GM03348 (cell line): ENCODE measurements at regions not wholly inside any gene's neighbourhood (a gene's known extent, or its start where the extent isn't known, plus 50 kb on each side); places are given as distances from the start of the nearest gene placed in this dataset.
A peak's percentile ranks its signal among the peaks of the same experiment; 100 is the strongest.
"Not testable (repeated sequence)": the region's sequence is repeated elsewhere in the genome, so short reads cannot be mapped to it uniquely, and the experiment has no call there.

Experiments
- DNase-seq: peaks from one replicate; pipeline ENCODE4 v3.0.0; 2012; ENCODE audit warnings: low spot score

DNA sequence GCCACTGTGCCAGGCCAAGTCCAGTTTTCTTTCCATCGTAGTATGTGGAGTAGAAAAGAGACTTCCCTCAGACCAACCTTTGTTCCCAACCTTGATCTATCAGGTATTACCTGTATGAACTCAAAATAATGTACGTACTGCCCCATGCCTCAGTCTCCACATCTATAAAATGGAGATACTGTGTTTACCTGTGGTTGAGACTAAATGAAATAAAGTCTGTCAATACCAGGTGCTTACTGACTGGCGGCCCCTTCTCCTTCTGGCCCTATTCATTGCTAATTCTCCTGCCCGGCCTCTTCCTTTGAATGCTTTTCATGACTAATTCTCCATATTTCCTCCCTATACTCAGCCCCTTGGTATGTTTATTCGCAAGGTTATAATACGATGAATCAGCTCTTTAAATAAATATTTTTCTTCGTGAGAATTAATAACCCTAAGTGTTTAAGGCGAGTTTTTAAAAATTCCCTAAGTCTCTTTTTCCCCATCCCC, 89.6 kb upstream of the BASP1 start:
- peak; percentile 85 for DNase-seq

DNA sequence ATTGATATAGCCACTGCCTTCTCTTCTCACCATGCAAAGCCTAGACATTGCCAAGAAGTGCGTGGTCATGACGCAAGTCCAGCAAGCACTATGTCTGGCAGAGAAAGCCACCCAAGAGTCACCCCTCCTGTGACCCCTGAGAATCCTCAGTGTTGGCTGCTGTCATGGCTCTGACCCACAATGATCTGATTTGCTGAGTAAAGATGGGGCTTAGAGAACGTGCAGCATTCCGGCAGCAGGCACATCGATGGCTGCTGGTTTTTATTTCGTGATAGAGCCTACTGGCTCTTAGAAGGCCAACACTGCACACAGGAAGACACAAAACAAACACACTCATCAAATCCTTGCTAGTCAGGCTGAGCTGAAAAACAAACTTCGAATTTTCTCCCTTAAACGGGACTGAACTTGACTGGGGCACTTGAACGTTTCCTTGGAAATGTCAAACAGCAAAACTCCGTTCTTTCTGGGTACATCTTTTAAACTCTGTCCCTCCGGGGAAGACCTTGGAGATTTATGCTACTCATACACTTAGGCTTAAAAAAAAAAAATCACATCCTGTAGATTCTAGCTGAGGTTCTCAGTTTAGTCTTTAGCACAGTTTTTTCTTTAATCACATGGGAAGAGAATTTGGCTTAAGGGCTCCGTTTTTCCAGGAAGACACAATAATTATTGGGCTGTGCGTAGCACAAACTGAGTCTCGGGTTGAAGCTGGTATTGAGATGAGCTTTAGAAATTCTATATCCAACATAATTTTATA, 88.2 kb upstream of the BASP1 start:
- DNase-seq, result no peak

DNA sequence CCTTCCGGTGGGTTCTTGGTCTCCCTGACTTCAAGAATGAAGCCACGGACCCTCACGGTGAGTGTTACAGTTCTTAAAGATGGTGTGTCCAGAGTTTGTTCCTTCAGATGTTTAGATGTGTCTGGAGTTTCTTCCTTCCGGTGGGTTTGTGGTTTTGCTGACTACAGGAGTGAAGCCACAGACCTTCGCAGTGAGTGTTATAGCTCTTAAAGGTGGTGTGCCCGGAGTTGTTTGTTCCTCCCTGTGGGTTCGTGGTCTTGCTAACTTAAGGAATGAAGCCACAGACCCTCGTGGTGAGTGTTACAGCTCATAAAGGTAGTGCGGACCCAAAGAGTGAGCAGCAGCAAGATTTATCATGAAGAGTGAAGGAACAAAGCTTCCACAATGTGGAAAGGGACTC, 87.1 kb upstream of the BASP1 start:
- not testable (repeated sequence) for DNase-seq

- peak; percentile 62 for DNase-seq
Measured at GRCh38 chr5:17132444-17133083, 84.9 kb upstream of the BASP1 start.

GRCh38 chr5:17135050-17135449, 82.4 kb upstream of the BASP1 start:
- DNase-seq, result no peak

DNA sequence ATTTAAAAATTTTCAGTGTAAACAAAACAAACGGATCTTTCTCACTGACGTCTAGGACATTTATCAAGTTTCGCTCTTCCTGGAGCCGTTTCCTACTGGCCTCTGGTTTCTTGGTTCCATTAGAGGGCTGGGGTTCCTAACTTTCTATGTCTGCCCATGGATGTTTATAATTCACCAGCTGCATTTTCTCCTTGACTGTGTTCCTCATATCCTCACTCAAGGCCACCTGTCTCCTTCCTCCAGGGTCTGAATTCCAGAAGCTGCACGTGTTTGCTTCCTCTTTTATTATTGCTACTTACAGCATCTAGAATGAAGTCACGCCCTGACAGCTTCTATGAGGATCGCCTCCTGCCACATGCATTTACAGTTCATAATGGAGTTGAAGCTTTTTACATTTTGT, 74.1 kb upstream of the BASP1 start:
- DNase-seq, result no peak

GRCh38 chr5:17146280-17146841, 71.1 kb upstream of the BASP1 start:
- DNase-seq, result no peak

DNA sequence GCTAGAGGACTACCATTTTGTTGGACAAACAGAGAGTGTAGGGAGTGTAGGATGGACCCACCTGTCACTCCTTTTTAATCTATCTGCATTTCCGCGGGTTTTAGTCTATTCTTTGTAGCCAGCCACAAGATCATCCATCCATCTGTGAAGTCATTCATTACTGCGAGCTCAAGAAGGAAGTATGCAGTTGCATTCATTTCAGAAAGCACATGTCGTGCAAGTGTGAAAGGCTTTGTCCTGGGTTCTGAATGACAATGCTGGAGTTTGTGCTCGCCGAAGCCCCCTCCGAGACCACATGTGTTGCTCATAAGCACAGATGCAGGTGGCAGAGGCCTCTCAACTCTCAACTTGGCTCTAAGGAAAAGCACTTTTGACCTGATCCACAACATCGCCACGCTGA, 70.3 kb upstream of the BASP1 start:
- no peak for DNase-seq

DNA sequence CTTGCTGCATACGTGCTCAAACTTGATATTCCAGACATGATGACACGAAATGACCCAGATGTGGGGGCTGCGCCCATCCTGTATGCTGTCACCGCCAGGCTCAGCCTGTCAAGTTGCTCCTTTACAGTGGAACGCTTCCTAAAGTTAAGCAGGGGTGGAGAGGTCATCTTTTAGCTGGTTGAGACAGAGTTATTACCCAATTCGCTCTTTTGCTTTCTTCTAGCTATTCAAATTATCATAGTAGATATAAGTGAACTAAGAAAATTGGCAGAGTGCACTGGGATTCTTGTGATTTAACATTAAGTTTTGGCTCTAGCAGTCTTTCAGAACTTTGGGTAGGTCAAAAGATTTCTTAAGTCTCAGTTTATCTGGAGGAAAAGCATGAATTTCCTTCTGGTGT, 69.8 kb upstream of the BASP1 start:
- DNase-seq, result no peak

GRCh38 chr5:17148481-17148880, 69.0 kb upstream of the BASP1 start:
- no peak for DNase-seq

DNA sequence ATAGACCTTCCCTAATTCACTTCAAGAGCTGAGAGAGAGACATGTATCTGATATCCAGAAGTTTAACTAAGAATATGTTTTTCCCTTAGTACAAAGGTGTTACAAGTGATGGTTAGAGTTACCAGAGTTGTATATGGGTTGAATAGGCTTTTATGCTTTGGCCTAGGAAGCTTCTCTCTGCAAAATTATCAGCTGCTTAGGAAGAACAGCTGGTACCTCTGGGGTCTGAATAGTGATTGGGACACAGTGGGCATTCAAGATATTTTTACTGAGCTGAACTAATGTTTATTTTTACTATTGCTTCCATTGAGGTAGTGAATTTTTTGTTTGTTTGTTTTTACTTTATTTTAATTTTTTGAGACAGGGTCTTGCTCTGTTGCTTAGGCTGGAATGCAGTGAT, 67.6 kb upstream of the BASP1 start:
- DNase-seq, result no peak

GRCh38 chr5:17150531-17150930, 66.9 kb upstream of the BASP1 start:
- no peak for DNase-seq

GRCh38 chr5:17151686-17152085, 65.7 kb upstream of the BASP1 start:
- DNase-seq, result no peak

DNA sequence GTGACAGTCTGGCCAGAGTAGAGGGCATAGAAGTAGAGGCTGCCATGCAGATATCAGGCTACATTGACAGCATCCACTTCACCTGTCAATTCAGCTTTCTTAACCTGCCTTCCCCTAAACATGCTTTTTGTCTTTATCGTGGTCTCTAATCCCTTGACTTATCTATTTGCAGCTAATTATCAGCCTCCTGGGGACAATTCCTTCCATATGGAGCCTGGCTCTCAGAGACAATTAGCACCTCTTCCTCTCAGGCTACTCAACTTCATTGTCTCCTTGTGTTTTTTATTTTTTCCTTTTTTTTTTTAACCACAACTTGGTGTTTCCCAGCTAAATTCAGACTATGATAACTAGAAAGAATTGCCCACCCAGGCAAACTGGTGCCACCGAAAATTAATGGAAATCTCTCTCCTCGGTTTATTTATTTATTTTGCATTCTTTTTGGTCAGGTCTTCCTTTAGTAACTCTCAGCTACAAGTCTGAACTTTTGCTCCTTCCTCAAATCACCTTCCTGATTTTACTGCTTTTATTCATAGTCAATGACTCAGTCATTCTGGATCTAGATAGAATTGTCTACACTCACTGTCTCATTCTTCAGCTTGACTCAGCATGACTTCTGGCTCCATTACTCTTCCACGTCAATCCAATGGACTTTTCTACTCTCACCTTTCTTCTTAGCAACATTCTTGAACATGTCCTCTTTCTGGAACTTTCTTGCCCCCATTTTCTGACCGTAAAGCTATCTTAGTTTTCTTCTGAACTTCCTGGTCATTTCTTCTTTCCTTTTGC, 63.0 kb upstream of the BASP1 start:
- DNase-seq, result peak; percentile 57

GRCh38 chr5:17156463-17156862, 61.0 kb upstream of the BASP1 start:
- no peak for DNase-seq

- peak; percentile 34 for DNase-seq
Measured at GRCh38 chr5:17157294-17157693, 60.1 kb upstream of the BASP1 start.

DNA sequence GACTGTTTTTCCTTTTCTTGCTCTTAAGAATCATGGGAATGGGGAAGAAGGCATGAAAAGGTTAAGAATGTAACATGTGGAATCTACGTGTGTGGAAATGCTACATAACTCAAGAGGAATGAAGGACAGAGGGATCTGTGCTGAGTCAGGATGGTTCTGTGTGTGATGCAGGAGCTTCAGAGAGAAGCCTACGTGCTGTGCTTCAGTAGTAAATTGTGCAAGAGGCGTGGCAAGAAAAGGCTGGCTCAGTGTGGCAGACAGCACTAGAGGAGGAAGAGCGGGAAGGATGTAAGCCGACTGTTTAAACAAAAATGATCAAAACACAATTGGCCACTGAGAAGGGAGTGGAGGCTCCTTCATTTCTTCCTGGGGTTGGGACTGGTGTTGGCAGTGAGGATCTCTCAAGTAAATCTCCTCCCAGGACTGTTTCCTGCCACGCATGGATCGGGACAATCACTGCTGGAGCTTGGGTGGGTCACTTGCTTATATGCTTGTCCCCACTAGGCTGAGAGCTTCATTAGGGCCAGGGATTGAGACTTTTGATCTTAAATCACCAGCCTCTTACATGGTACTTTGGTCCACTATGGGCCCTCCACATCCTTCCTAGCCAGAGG, 59.4 kb upstream of the BASP1 start:
- peak; percentile 90 for DNase-seq

DNA sequence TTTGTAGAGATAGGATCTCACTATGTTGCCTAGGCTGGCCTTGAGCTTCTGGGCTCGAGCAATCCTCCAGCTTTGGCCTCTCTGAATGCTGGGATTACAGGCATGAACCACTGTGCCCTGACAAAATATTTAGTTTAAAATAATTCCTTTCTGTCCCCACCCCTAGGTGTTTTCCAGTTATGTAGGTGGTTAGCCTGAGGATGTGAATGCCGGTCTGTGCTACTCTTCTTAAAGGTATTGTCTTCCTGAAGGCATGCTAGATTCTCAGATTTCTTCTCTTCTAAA, 56.7 kb upstream of the BASP1 start:
- no peak for DNase-seq

DNA sequence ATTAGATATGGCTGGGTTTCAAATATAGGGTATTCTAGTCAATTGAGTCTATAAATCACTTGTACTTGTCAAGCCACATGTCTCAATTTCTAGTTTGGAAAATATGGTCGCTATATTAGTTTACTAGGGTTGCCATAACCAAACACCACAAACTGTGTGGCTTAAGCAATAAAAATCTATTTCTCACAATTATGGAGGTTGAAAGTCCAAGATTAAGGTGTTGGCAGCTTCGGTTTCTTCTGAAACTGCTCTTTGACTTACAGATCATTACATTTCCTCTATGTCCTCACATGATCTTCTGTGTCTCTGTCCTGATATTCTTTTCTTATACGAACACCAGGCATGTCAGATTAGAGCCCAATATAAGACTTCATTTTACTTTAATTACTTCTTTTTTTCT, 55.8 kb upstream of the BASP1 start:
- no peak for DNase-seq

GRCh38 chr5:17163221-17163620, 54.2 kb upstream of the BASP1 start:
- DNase-seq, result no peak

DNA sequence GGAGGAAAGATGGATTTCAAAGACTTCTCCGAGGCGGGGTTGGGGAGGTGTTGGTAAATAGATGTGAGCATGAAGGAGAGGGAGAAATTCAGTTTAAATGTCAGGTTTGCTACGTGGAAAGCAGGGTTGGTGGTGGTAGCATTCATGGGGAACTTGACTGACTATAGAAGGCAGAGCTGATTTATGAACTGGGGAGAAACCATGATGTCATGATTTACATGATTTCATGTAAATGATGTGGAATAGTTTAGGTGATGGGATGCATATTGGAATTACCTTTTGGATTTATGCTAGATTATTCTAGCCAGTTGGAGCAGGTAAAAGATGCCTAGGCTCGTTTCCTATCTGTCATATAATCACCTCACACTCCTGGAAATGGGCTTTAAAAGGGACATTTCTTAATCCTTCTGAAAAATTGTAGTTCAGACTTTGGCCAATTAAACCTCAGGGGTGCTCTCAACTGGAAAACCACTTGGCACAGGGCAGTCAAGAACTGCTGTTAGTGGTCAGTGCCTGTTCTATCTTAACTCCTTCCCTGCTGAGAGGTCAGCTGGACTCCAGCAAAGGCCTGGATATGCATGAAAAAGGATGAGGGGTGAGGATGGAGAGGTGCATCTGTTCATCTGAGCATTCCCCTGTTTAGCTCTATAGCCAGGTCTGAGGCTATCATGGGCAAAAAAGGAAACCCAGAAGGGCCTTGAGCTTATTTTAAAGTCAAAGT, 50.1 kb upstream of the BASP1 start:
- no peak for DNase-seq
